Lower leg skin (tissue), 4 donors: ENCODE measurements at regions not wholly inside any gene's neighbourhood (a gene's known extent, or its start where the extent isn't known, plus 50 kb on each side); places are given as distances from the start of the nearest gene placed in this dataset.

Experiments
- DNase-seq, 2 donors: peaks; one replicate each; pipeline ENCODE4 v3.0.0-alpha.2; 2019; ENCODE audit warnings: low spot score in 2 of 2
- H3K4me3 ChIP-seq: fragments of 200-600 bp; sonication (generic); 2 replicates; pipeline ENCODE4 v1.5.1; 2017; ENCODE audit warnings: mild to moderate bottlenecking, low read depth; ENCODE audit not compliant: poor library complexity, severe bottlenecking
- CTCF ChIP-seq, 3 donors: fragments of 450-650 bp; IDR thresholded peaks; one replicate each; pipeline ENCODE4 v1.5.1; 2016; ENCODE audit warnings: antibody characterized with exemption in 3 of 3, mild to moderate bottlenecking in 3 of 3, moderate library complexity in 2 of 3
- POLR2A ChIP-seq, 2 donors: fragments of 450-650 bp; IDR thresholded peaks; one replicate each; pipeline ENCODE4 v1.6.1; 2016 to 2017; ENCODE audit warnings: antibody characterized with exemption in 2 of 2, mild to moderate bottlenecking in 1 of 2, moderate library complexity in 1 of 2
- WGBS, 2 donors: methylation state at CpG; one replicate each; pipeline ENCODE4 v1.1.5; 2018; 5-methylcytosine and 5-hydroxymethylcytosine counted together
- intact Hi-C: fragments of 100-400 bp; cut with DNase I; formaldehyde crosslinking; loops from one replicate; pipeline ENCODE4 v1.15.0; 2023; ENCODE audit warnings: low total_unique reads

DNA sequence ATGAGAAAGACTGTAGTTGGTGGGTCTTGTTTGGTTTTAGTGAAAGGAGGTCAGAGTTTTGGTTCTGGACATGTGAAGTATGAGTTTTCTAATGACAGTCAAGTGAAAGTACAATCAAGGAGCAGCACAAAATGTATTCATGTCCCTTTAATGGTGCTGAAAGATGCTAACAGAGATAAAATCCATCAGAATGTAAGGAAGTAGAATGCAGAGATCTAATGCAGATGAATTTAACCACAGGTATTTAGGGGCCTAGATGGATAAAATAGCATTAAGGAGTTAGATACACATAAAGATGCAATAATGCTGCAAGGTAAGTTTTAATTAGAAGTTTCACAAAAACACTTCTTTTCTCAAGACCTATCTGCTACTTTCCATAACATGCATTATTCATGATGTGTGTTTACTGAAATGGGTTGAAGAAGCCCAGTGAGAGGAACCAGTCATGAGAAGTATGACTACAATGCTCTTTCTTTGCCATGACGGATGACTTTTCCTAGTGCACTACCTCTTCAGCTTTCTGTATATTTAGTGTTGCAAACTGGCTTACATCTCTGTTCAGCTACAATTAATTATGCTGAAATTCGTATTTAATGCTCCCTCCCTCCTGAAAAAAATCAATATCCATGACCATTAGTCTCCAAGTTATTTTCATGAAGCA, 222.9 kb upstream of the HTR2A start:
- intact Hi-C loops, result no loop called here
- DNase-seq, result no peak
- TF ChIP-seq POLR2A (IDR thresholded peaks at IDR 0.05), result no peak
- no peak for TF ChIP-seq CTCF (IDR thresholded peaks at IDR 0.05)
- WGBS, 2 donors, result 73 to 81% methylated on average over 2 of the region's 2 CpGs
- no peak overlapping the region for H3K4me3 ChIP-seq

GRCh38 chr13:47117268-47117667, 220.4 kb upstream of the HTR2A start:
- no peak for TF ChIP-seq CTCF (IDR thresholded peaks at IDR 0.05)
- TF ChIP-seq POLR2A (IDR thresholded peaks at IDR 0.05), result no peak
- H3K4me3 ChIP-seq, result no peak overlapping the region
- WGBS, 2 donors, result 70 to 75% methylated on average over 3 of the region's 3 CpGs
- DNase-seq, result no peak
- intact Hi-C loops, result no loop called here

DNA sequence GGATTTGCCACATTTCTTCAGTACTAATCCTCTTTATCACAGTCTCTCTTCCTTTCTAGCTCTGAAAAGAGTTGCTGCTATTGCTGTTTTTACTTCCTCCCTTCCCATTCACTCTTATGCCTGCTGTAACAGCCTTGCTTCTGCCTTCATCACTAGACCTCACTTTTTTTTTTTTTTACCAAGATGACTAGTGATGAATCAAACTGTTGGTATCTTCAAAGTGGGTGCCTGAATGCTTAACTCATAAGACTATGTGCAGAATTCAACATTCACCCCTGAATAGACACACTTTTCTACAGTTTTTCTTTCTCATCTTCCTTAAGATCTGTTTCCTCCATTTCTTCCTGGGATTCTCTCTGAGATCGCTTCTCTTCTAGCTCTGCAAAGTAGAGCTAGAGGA, 217.2 kb upstream of the HTR2A start:
- H3K4me3 ChIP-seq, result no peak overlapping the region
- intact Hi-C loops, result no loop called here
- TF ChIP-seq CTCF (IDR thresholded peaks at IDR 0.05) (no peak), POLR2A (IDR thresholded peaks at IDR 0.05) (no peak)
- DNase-seq, result no peak
- WGBS, 2 donors, result 92 to 100% methylated on average over 1 of the region's 1 CpG

DNA sequence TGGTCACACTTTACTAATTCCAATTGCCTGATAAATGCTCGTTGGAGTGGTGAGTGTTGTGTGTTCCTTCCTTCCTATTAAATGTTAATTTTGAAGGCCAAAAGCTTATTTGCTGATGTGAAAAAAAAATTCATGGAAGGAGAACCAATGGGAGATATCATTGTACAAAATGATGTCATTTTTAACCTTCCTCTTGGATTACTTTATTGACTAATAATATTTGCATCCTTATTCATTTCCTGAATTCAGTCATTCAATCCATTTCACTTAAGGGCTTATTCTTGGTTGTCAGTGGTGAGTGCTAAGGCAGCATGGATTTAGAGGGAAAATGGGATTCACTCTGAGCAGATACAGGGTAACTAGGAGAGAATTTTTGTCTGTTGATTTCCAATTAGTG, 216.0 kb upstream of the HTR2A start:
- TF ChIP-seq CTCF (IDR thresholded peaks at IDR 0.05) (no peak), POLR2A (IDR thresholded peaks at IDR 0.05) (no peak)
- DNase-seq, result no peak
- intact Hi-C loops, result no loop called here
- no peak overlapping the region for H3K4me3 ChIP-seq
- 58 to 73% methylated on average over 1 of the region's 1 CpG for WGBS, 2 donors

GRCh38 chr13:47112205-47112902, 215.5 kb upstream of the HTR2A start:
- no peak for TF ChIP-seq CTCF (IDR thresholded peaks at IDR 0.05)
- TF ChIP-seq POLR2A (IDR thresholded peaks at IDR 0.05), result no peak
- no peak for DNase-seq
- intact Hi-C loops, result no loop called here
- WGBS, 2 donors, result 82 to 85% methylated on average over 4 of the region's 4 CpGs
- H3K4me3 ChIP-seq, result no peak overlapping the region
